Panc1 (cell line): ENCODE measurements at regions not wholly inside any gene's neighbourhood (a gene's known extent, or its start where the extent isn't known, plus 50 kb on each side); places are given as distances from the start of the nearest gene placed in this dataset.

Source experiments
- ATAC-seq: fragments of 200-7000 bp; cut with Tn5 transposase; 2 replicates; pipeline ENCODE4 v1.9.1; 2020; ENCODE audit warnings: mild to moderate bottlenecking, moderate library complexity
- BruUV-seq: library from RNA; stranded (reverse); fragments of 400-500 nt; replicated peaks from 2 replicates; lab custom pipeline; 2021; lab: Mats Ljungman, UMichigan
- CTCF ChIA-PET: fragments of 300-600 bp; sonication (Branson Sonifier 250); formaldehyde crosslinking; loops from one replicate; lab custom pipeline; 2022; ENCODE audit warnings: antibody characterized with exemption; lab: Charles Lee
- POLR2A ChIA-PET: fragments of 300-600 bp; sonication (Branson Sonifier 250); formaldehyde crosslinking; loops from one replicate; lab custom pipeline; 2022; ENCODE audit warnings: antibody characterized with exemption; lab: Charles Lee
- DNase-seq: peaks from one replicate; pipeline ENCODE4 v3.0.0-alpha.2; 2010; ENCODE audit warnings: low read depth, low spot score
- H3K27ac ChIP-seq: 2 replicates; pipeline ENCODE4 v1.5.1; 2011; ENCODE audit warnings: mild to moderate bottlenecking, low read length, inconsistent platforms
- H3K27me3 ChIP-seq: fragments of 200-500 bp; sonication (Bioruptor generic); 2 replicates; pipeline ENCODE4 v1.6.0; 2014; ENCODE audit warnings: low read length, inconsistent platforms; ENCODE audit not compliant: control insufficient read depth, insufficient read depth
- H3K36me3 ChIP-seq: fragments of 200-500 bp; sonication (Bioruptor generic); 2 replicates; pipeline ENCODE4 v1.5.1; 2014; ENCODE audit warnings: inconsistent platforms, mild to moderate bottlenecking, low read length, moderate library complexity; ENCODE audit not compliant: control insufficient read depth, insufficient read depth
- H3K4me1 ChIP-seq: 2 replicates; pipeline ENCODE4 v1.5.1; 2011; ENCODE audit warnings: inconsistent platforms, mild to moderate bottlenecking, low read length, moderate library complexity; ENCODE audit not compliant: control insufficient read depth, insufficient read depth
- H3K4me3 ChIP-seq, 2 experiments: 2 replicates each; pipeline ENCODE4 v1.5.1; 2011 to 2012; ENCODE audit warnings: low read depth in 2 of 2, low read length in 2 of 2, mild to moderate bottlenecking in 2 of 2, inconsistent platforms in 1 of 2, moderate library complexity in 1 of 2
- H3K9me3 ChIP-seq: fragments of 200-500 bp; sonication (Bioruptor generic); 2 replicates; pipeline ENCODE4 v1.5.1; 2014; ENCODE audit warnings: low read depth, mild to moderate bottlenecking, inconsistent platforms, low read length, moderate library complexity; ENCODE audit not compliant: control insufficient read depth, insufficient read depth
- CTCF ChIP-seq: fragments of 450-650 bp; IDR thresholded peaks from 2 replicates; pipeline ENCODE4 v1.5.1; 2017; ENCODE audit warnings: mild to moderate bottlenecking
- POLR2AphosphoS5 ChIP-seq: IDR thresholded peaks from 2 replicates; pipeline ENCODE4 v1.6.1; 2012; ENCODE audit warnings: mild to moderate bottlenecking, low read depth, low read length, moderate library complexity
- REST ChIP-seq, 2 experiments: IDR thresholded peaks; 2 replicates each; pipeline ENCODE4 v1.6.1; 2011 to 2012; ENCODE audit warnings: low read depth in 2 of 2, control low read depth in 1 of 2, low read length in 1 of 2, mild to moderate bottlenecking in 1 of 2, moderate library complexity in 1 of 2; ENCODE audit not compliant: insufficient read depth in 1 of 2
- SIN3A ChIP-seq: IDR thresholded peaks from 2 replicates; pipeline ENCODE4 v1.6.1; 2012; ENCODE audit warnings: low read depth, mild to moderate bottlenecking, low read length, moderate library complexity, borderline replicate concordance; ENCODE audit not compliant: insufficient read depth
- TCF7L2 ChIP-seq: IDR thresholded peaks from 2 replicates; pipeline ENCODE4 v1.6.1; 2011; ENCODE audit warnings: mild to moderate bottlenecking, low read depth, low read length, inconsistent platforms
- in situ Hi-C: cut with HindIII; loops from 2 replicates; pipeline ENCODE4 v1.10.0; 2016; ENCODE audit warnings: low sequenced_read_pairs, low pct_unique_long_range_greater_than_20kb
- intact Hi-C: fragments of 100-400 bp; cut with micrococcal nuclease; formaldehyde crosslinking; loops from one replicate; pipeline ENCODE4 v1.10.0; 2022; ENCODE audit not compliant: unreplicated experiment

- no peaks in the 10 kb centered on the region for H3K36me3 ChIP-seq
- H3K27ac ChIP-seq, result no peak overlapping the region
- in situ Hi-C loops, result no loop called here
- ChIA-PET POLR2A (no interaction called here), CTCF (no interaction called here)
- H3K9me3 ChIP-seq, result no peaks in the 10 kb centered on the region
- intact Hi-C loops, result no loop called here
- H3K27me3 ChIP-seq, result no peaks in the 10 kb centered on the region
- ATAC-seq, result no peak
- TF ChIP-seq TCF7L2, result no peak
- no peak for TF ChIP-seq REST (IDR thresholded peaks at IDR 0.05; ENCODE audit: insufficient read depth in 1 of 2, low read depth in 2 of 2, low read length in 1 of 2)
- TF ChIP-seq POLR2AphosphoS5, result no peak
- no peak for TF ChIP-seq SIN3A
- TF ChIP-seq CTCF, result no peak
- BruUV-seq, result no TSS peak
- DNase-seq, result no peak
- H3K4me3 ChIP-seq, result no peak overlapping the region
- H3K4me1 ChIP-seq, result no peaks in the 10 kb centered on the region
Measured at GRCh38 chr7:46449743-46450142, 528.7 kb upstream of the IGFBP3 start.

- POLR2A ChIA-PET, result no interaction called here
- CTCF ChIA-PET, result no interaction called here
- intact Hi-C loops, result no loop called here
- Histone ChIP-seq H3K36me3 (no peaks in the 10 kb centered on the region), H3K4me1 (no peaks in the 10 kb centered on the region), H3K27ac (no peak overlapping the region), H3K9me3 (no peaks in the 10 kb centered on the region), H3K4me3 (no peak overlapping the region), H3K27me3 (no peaks in the 10 kb centered on the region)
- DNase-seq (no peak), ATAC-seq (no peak)
- in situ Hi-C loops, result no loop called here
- TF ChIP-seq SIN3A (no peak), CTCF (no peak), REST (IDR thresholded peaks at IDR 0.05; ENCODE audit: insufficient read depth in 1 of 2, low read depth in 2 of 2, low read length in 1 of 2) (no peak), TCF7L2 (no peak), POLR2AphosphoS5 (no peak)
- BruUV-seq, result no TSS peak
Measured at GRCh38 chr7:46448478-46448877, 527.4 kb upstream of the IGFBP3 start.
